ENCODE measurements at regions not wholly inside any gene's neighbourhood (a gene's known extent, or its start where the extent isn't known, plus 50 kb on each side); places are given as distances from the start of the nearest gene placed in this dataset.

- TF ChIP-seq FOXP2 (optimal IDR thresholded peaks at IDR 0.05; ENCODE audit: borderline replicate concordance, extremely low read depth, extremely low read length, insufficient read depth) (no peak), SIN3A (IDR thresholded peaks at IDR 0.05; ENCODE audit: borderline replicate concordance, insufficient read depth, low read length) (no peak), TAF1 (IDR thresholded peaks at IDR 0.05; ENCODE audit: borderline replicate concordance, insufficient read depth, low read length) (no peak), REST (IDR thresholded peaks at IDR 0.05; ENCODE audit: insufficient read depth in 1 of 2, low read depth in 2 of 2, low read length in 2 of 2) (no peak), POLR2AphosphoS5 (IDR thresholded peaks at IDR 0.05; ENCODE audit: low read depth, low read length) (no peak)
Measured at GRCh38 chr4:81904121-81904520, 432.4 kb upstream of the RASGEF1B start.

- TF ChIP-seq POLR2AphosphoS5 (IDR thresholded peaks at IDR 0.05; ENCODE audit: low read depth, low read length), result no peak
- no peak for TF ChIP-seq TAF1 (IDR thresholded peaks at IDR 0.05; ENCODE audit: borderline replicate concordance, insufficient read depth, low read length)
- no peak for TF ChIP-seq REST (IDR thresholded peaks at IDR 0.05; ENCODE audit: insufficient read depth in 1 of 2, low read depth in 2 of 2, low read length in 2 of 2)
- TF ChIP-seq SIN3A (IDR thresholded peaks at IDR 0.05; ENCODE audit: borderline replicate concordance, insufficient read depth, low read length), result no peak
- no peak for TF ChIP-seq FOXP2 (optimal IDR thresholded peaks at IDR 0.05; ENCODE audit: borderline replicate concordance, extremely low read depth, extremely low read length, insufficient read depth)
Measured at GRCh38 chr4:81903212-81903611, 431.5 kb upstream of the RASGEF1B start.

GRCh38 chr4:81898862-81899504 is 427.3 kb upstream of the RASGEF1B start:
- TF ChIP-seq FOXP2 (optimal IDR thresholded peaks at IDR 0.05; ENCODE audit: borderline replicate concordance, extremely low read depth, extremely low read length, insufficient read depth) (no peak), POLR2AphosphoS5 (IDR thresholded peaks at IDR 0.05; ENCODE audit: low read depth, low read length) (no peak), SIN3A (IDR thresholded peaks at IDR 0.05; ENCODE audit: borderline replicate concordance, insufficient read depth, low read length) (no peak), REST (IDR thresholded peaks at IDR 0.05; ENCODE audit: insufficient read depth in 1 of 2, low read depth in 2 of 2, low read length in 2 of 2) (no peak), TAF1 (IDR thresholded peaks at IDR 0.05; ENCODE audit: borderline replicate concordance, insufficient read depth, low read length) (no peak)

GRCh38 chr4:81896936-81897335 is 425.2 kb upstream of the RASGEF1B start:
- TF ChIP-seq SIN3A (IDR thresholded peaks at IDR 0.05; ENCODE audit: borderline replicate concordance, insufficient read depth, low read length) (no peak), TAF1 (IDR thresholded peaks at IDR 0.05; ENCODE audit: borderline replicate concordance, insufficient read depth, low read length) (no peak), FOXP2 (optimal IDR thresholded peaks at IDR 0.05; ENCODE audit: borderline replicate concordance, extremely low read depth, extremely low read length, insufficient read depth) (no peak), POLR2AphosphoS5 (IDR thresholded peaks at IDR 0.05; ENCODE audit: low read depth, low read length) (no peak), REST (IDR thresholded peaks at IDR 0.05; ENCODE audit: insufficient read depth in 1 of 2, low read depth in 2 of 2, low read length in 2 of 2) (no peak)
